HCT116 (cell line): ENCODE measurements at regions not wholly inside any gene's neighbourhood (a gene's known extent, or its start where the extent isn't known, plus 50 kb on each side); places are given as distances from the start of the nearest gene placed in this dataset.

Experiments used
- ATAC-seq: fragments of 200-7000 bp; cut with Tn5 transposase; 2 replicates; pipeline ENCODE4 v1.9.1; 2020; ENCODE audit warnings: mild to moderate bottlenecking, moderate library complexity
- BruUV-seq: library from RNA; stranded (reverse); fragments of 400-500 nt; replicated peaks from 2 replicates; lab custom pipeline; 2021; lab: Mats Ljungman, UMichigan
- CTCF ChIA-PET: fragments of 300-600 bp; sonication (Branson Sonifier 250); formaldehyde crosslinking; loops from one replicate; lab custom pipeline; 2021; ENCODE audit warnings: antibody characterized with exemption; lab: Charles Lee
- POLR2A ChIA-PET: fragments of 300-600, 350-600 bp; sonication (Branson Sonifier 250); formaldehyde crosslinking; loops from one replicate; lab custom pipeline; 2021; ENCODE audit warnings: antibody characterized with exemption; lab: Charles Lee
- RAD21 ChIA-PET, 2 experiments: fragments of 300-600 bp; sonication (Branson Sonifier 250); formaldehyde crosslinking; loops; one replicate each; lab custom pipeline; 2023; ENCODE audit warnings: low total read pairs in 2 of 2; ENCODE audit not compliant: uncharacterized antibody in 2 of 2, unreplicated experiment in 2 of 2, low non-redundant PET in 1 of 2; lab: Charles Lee
- DNase-seq: peaks from one replicate; pipeline ENCODE4 v3.0.0-alpha.2; 2010; ENCODE audit warnings: low read depth, low spot score
- H2AFZ ChIP-seq: fragments of 200-600 bp; shearing (Covaris generic), sonication (generic); 2 replicates; pipeline ENCODE4 v1.6.1; 2017; ENCODE audit warnings: low read depth, mixed run types, mixed read lengths, antibody characterized with exemption, low read length; ENCODE audit not compliant: poor library complexity, severe bottlenecking
- H3K27ac ChIP-seq: 2 replicates; pipeline ENCODE4 v1.5.1; 2012; ENCODE audit warnings: low read depth, low read length
- H3K27me3 ChIP-seq: fragments of 200-600 bp; sonication (generic); 2 replicates; pipeline ENCODE4 v1.6.1; 2016; ENCODE audit warnings: mixed run types, low read length, mixed read lengths; ENCODE audit not compliant: insufficient read depth
- H3K36me3 ChIP-seq, 2 experiments: fragments of 200-500 bp in 1 of 2; fragments of 200-600 bp in 1 of 2; sonication (Bioruptor generic) in 1 of 2; sonication (generic) in 1 of 2; 2 replicates each; pipeline versions ENCODE4 v1.5.1 to v1.6.1; 2014 to 2016; ENCODE audit warnings: low read length in 2 of 2, inconsistent platforms in 1 of 2, mixed read lengths in 1 of 2, mixed run types in 1 of 2; ENCODE audit not compliant: insufficient read depth in 2 of 2, control insufficient read depth in 1 of 2
- H3K4me1 ChIP-seq, 2 experiments: fragments of 200-600 bp in 1 of 2; sonication (generic) in 1 of 2; 2 replicates each; pipeline versions ENCODE4 v1.5.1 to v1.6.1; 2012 to 2017; ENCODE audit warnings: low read length in 2 of 2, inconsistent platforms in 1 of 2, mild to moderate bottlenecking in 1 of 2, mixed read lengths in 1 of 2, mixed run types in 1 of 2, moderate library complexity in 1 of 2; ENCODE audit not compliant: insufficient read depth in 2 of 2, control insufficient read depth in 1 of 2
- H3K4me2 ChIP-seq: fragments of 200-600 bp; sonication (generic); 2 replicates; pipeline ENCODE4 v1.6.1; 2017; ENCODE audit warnings: mixed run types, low read length, mixed read lengths
- H3K4me3 ChIP-seq, 2 experiments: fragments of 200-600 bp in 1 of 2; sonication (generic) in 1 of 2; replicated peaks in 1 of 2; 2 replicates each; pipeline ENCODE4 v1.5.1; 2011 to 2016; ENCODE audit warnings: low read length in 2 of 2, control low read depth in 1 of 2, low read depth in 1 of 2, mild to moderate bottlenecking in 1 of 2, mixed read lengths in 1 of 2, mixed run types in 1 of 2
- H3K79me2 ChIP-seq: fragments of 200-600 bp; sonication (generic); 2 replicates; pipeline ENCODE4 v1.6.1; 2017; ENCODE audit warnings: mild to moderate bottlenecking, mixed run types, low read length, moderate library complexity, mixed read lengths; ENCODE audit not compliant: insufficient read depth
- H3K9ac ChIP-seq: fragments of 200-600 bp; sonication (generic); 2 replicates; pipeline ENCODE4 v1.6.1; 2016; ENCODE audit warnings: low read length, mixed read lengths
- H3K9me2 ChIP-seq: fragments of 200-600 bp; sonication (generic), shearing (Covaris generic); 2 replicates; pipeline ENCODE4 v1.6.1; 2017; ENCODE audit warnings: mixed run types, mild to moderate bottlenecking, moderate library complexity; ENCODE audit not compliant: insufficient read depth
- H3K9me3 ChIP-seq, 2 experiments: fragments of 200-500 bp in 1 of 2; fragments of 200-600 bp in 1 of 2; sonication (Bioruptor generic) in 1 of 2; sonication (generic) in 1 of 2; 2 replicates each; pipeline ENCODE4 v1.6.1; 2014 to 2017; ENCODE audit warnings: low read length in 2 of 2, mixed read lengths in 2 of 2, inconsistent platforms in 1 of 2, low read depth in 1 of 2, mild to moderate bottlenecking in 1 of 2, mixed run types in 1 of 2, moderate library complexity in 1 of 2; ENCODE audit not compliant: control insufficient read depth in 1 of 2, insufficient read depth in 1 of 2
- H4K20me1 ChIP-seq: fragments of 200-600 bp; sonication (generic), shearing (Covaris generic); 2 replicates; pipeline ENCODE4 v1.6.1; 2017; ENCODE audit warnings: mixed run types, mild to moderate bottlenecking, moderate library complexity; ENCODE audit not compliant: insufficient read depth
- ATF3 ChIP-seq: IDR thresholded peaks from 2 replicates; pipeline ENCODE4 v1.6.1; 2012
- CTCF ChIP-seq, 3 experiments: fragments of 200-600 bp in 1 of 3; sonication (generic) in 1 of 3; IDR thresholded peaks in 2 of 3; conservative IDR thresholded peaks in 1 of 3; 2 replicates each; pipeline ENCODE4 v1.5.1; 2012 to 2017; ENCODE audit warnings: low read depth in 2 of 3, low read length in 2 of 3, antibody characterized with exemption in 1 of 3, borderline replicate concordance in 1 of 3, control low read depth in 1 of 3, mild to moderate bottlenecking in 1 of 3, mixed read lengths in 1 of 3, mixed run types in 1 of 3, moderate library complexity in 1 of 3; ENCODE audit not compliant: insufficient read depth in 1 of 3
- EZH2phosphoT487 ChIP-seq: fragments of 200-600 bp; IDR thresholded peaks from 2 replicates; pipeline ENCODE4 v1.6.1; 2018; ENCODE audit warnings: antibody characterized with exemption, borderline replicate concordance
- JUND ChIP-seq: IDR thresholded peaks from 2 replicates; pipeline ENCODE4 v1.6.1; 2012
- MAX ChIP-seq: IDR thresholded peaks from 2 replicates; pipeline ENCODE4 v1.6.1; 2012
- POLR2A ChIP-seq: IDR thresholded peaks from 2 replicates; pipeline ENCODE4 v1.7.0; 2011; ENCODE audit warnings: borderline replicate concordance; ENCODE audit not compliant: insufficient read depth, insufficient read length; ENCODE audit errors: extremely low read depth
- POLR2AphosphoS5 ChIP-seq: IDR thresholded peaks from 2 replicates; pipeline ENCODE4 v1.6.1; 2011; ENCODE audit warnings: mild to moderate bottlenecking, low read depth, low read length, moderate library complexity
- SIN3A ChIP-seq: IDR thresholded peaks from 2 replicates; pipeline ENCODE4 v1.6.1; 2012; ENCODE audit warnings: low read depth
- SP1 ChIP-seq: IDR thresholded peaks from 2 replicates; pipeline ENCODE4 v1.6.1; 2012; ENCODE audit warnings: low read depth
- TCF7L2 ChIP-seq: IDR thresholded peaks from 2 replicates; pipeline ENCODE4 v1.7.0; 2011; ENCODE audit warnings: borderline replicate concordance, inconsistent platforms; ENCODE audit not compliant: insufficient read depth, insufficient read length; ENCODE audit errors: extremely low read depth
- ZBTB33 ChIP-seq: IDR thresholded peaks from 2 replicates; pipeline ENCODE4 v1.6.1; 2011; ENCODE audit warnings: mild to moderate bottlenecking, low read length, moderate library complexity; ENCODE audit not compliant: insufficient replicate concordance; ENCODE audit errors: extremely low read depth
- ZFX ChIP-seq: fragments of 450-650 bp; IDR thresholded peaks from 2 replicates; pipeline ENCODE4 v1.6.1; 2017
- ZNF274 ChIP-seq: fragments of 200-500 bp; sonication (Bioruptor generic); IDR thresholded peaks from 2 replicates; pipeline ENCODE4 v1.6.1; 2014; ENCODE audit warnings: mild to moderate bottlenecking, low read depth, low read length, inconsistent platforms
- intact Hi-C: fragments of 100-400 bp; cut with micrococcal nuclease; formaldehyde crosslinking; loops from 2 replicates; pipeline ENCODE4 v1.10.0; 2022

GRCh38 chr5:120098426-120098825 is 365.7 kb upstream of the PRR16 start:
- BruUV-seq, result no TSS peak
- H3K9me2 ChIP-seq, result no peaks in the 10 kb centered on the region
- H3K4me2 ChIP-seq, result no peak overlapping the region
- POLR2A ChIA-PET, result no interaction called here
- CTCF ChIA-PET, result no interaction called here
- H3K79me2 ChIP-seq, result no peaks in the 10 kb centered on the region
- H3K36me3 ChIP-seq, result no peaks in the 10 kb centered on the region
- intact Hi-C loops, result no loop called here
- no peaks in the 10 kb centered on the region for H3K9me3 ChIP-seq
- H3K4me3 ChIP-seq, result no peak overlapping the region
- H3K27ac ChIP-seq, result no peak overlapping the region
- peaks cover 0 to 3% of the 10 kb centered on the region in 2 experiments; a peak in 1 of 4 replicates for H3K4me1 ChIP-seq
- ATAC-seq (no peak), DNase-seq (no peak)
- no peak for TF ChIP-seq EZH2phosphoT487
- TF ChIP-seq MAX, result no peak
- TF ChIP-seq ZBTB33, result no peak
- TF ChIP-seq TCF7L2, result no peak
- no peak for TF ChIP-seq ZFX
- no peak for TF ChIP-seq ATF3
- no peak for TF ChIP-seq JUND
- TF ChIP-seq CTCF (IDR thresholded peaks at IDR 0.05 in 2 of 3, conservative IDR thresholded peaks at IDR 0.05 in 1 of 3; ENCODE audit: borderline replicate concordance in 1 of 3, insufficient read depth in 1 of 3, low read depth in 2 of 3, low read length in 2 of 3), result no peak
- no peak for TF ChIP-seq SIN3A
- TF ChIP-seq ZNF274, result no peak
- TF ChIP-seq SP1, result no peak
- no peak for TF ChIP-seq POLR2A
- TF ChIP-seq POLR2AphosphoS5, result no peak
- H2AFZ ChIP-seq, result no peak overlapping the region
- H3K27me3 ChIP-seq, result no peaks in the 10 kb centered on the region
- no peaks in the 10 kb centered on the region for H4K20me1 ChIP-seq
- H3K9ac ChIP-seq, result no peak overlapping the region
- RAD21 ChIA-PET, result no interaction called here
